PC-3 (cell line): ENCODE measurements at regions not wholly inside any gene's neighbourhood (a gene's known extent, or its start where the extent isn't known, plus 50 kb on each side); places are given as distances from the start of the nearest gene placed in this dataset.

Experiments
- ATAC-seq: fragments of 200-7000 bp; cut with Tn5 transposase; 2 replicates; pipeline ENCODE4 v1.9.1; 2020; ENCODE audit warnings: mild to moderate bottlenecking, moderate library complexity
- BruUV-seq: library from RNA; stranded (reverse); fragments of 400-500 nt; replicated peaks from 2 replicates; lab custom pipeline; 2021; lab: Mats Ljungman, UMichigan
- CTCF ChIA-PET: fragments of 300-600 bp; sonication (Branson Sonifier 250); formaldehyde crosslinking; loops from one replicate; lab custom pipeline; 2022; ENCODE audit warnings: antibody characterized with exemption; lab: Charles Lee
- POLR2A ChIA-PET: fragments of 300-600 bp; sonication (Branson Sonifier 250); formaldehyde crosslinking; loops from one replicate; lab custom pipeline; 2022; ENCODE audit warnings: antibody characterized with exemption; ENCODE audit not compliant: unreplicated experiment; lab: Charles Lee
- DNase-seq: peaks from one replicate; pipeline ENCODE4 v3.0.0-alpha.2; 2015
- H2AFZ ChIP-seq: fragments of 300-600 bp; sonication (generic); 2 replicates; pipeline ENCODE4 v1.6.0; 2016; ENCODE audit warnings: antibody characterized with exemption, low read length
- H3F3A ChIP-seq: fragments of 300-600 bp; sonication (generic); one replicate; pipeline ENCODE4 v1.6.0; 2017; ENCODE audit warnings: antibody characterized with exemption, low read length, control low read depth, mild to moderate bottlenecking; ENCODE audit not compliant: unreplicated experiment
- H3K27ac ChIP-seq: fragments of 300-600 bp; sonication (generic); 2 replicates; pipeline ENCODE4 v1.5.1; 2016; ENCODE audit warnings: mild to moderate bottlenecking, low read length
- H3K27me3 ChIP-seq: fragments of 300-600 bp; sonication (generic); 2 replicates; pipeline ENCODE4 v1.6.1; 2016; ENCODE audit warnings: low read length, mixed read lengths
- H3K36me3 ChIP-seq: fragments of 300-600 bp; sonication (generic); 2 replicates; pipeline ENCODE4 v1.6.1; 2016; ENCODE audit warnings: low read depth, mixed run types, low read length, mixed read lengths
- H3K4me1 ChIP-seq: fragments of 300-600 bp; sonication (generic); 2 replicates; pipeline ENCODE4 v1.5.1; 2016; ENCODE audit warnings: low read length; ENCODE audit not compliant: insufficient read depth
- H3K4me2 ChIP-seq: fragments of 300-600 bp; sonication (generic); 2 replicates; pipeline ENCODE4 v1.6.0; 2016; ENCODE audit warnings: low read length
- H3K4me3 ChIP-seq: fragments of 300-600 bp; sonication (generic); 2 replicates; pipeline ENCODE4 v1.5.1; 2016; ENCODE audit warnings: mild to moderate bottlenecking, low read length, mixed read lengths
- H3K79me2 ChIP-seq: fragments of 300-600 bp; sonication (generic); 2 replicates; pipeline ENCODE4 v1.6.1; 2017; ENCODE audit warnings: low read length, mixed read lengths
- H3K9ac ChIP-seq: fragments of 300-600 bp; sonication (generic); 2 replicates; pipeline ENCODE4 v1.6.0; 2016; ENCODE audit warnings: mild to moderate bottlenecking, low read length
- H3K9me2 ChIP-seq: fragments of 300-600 bp; sonication (generic); replicated peaks from 2 replicates; pipeline ENCODE4 v1.6.1; 2016; ENCODE audit warnings: mixed run types, low read length, mixed read lengths
- H3K9me3 ChIP-seq: fragments of 300-600 bp; sonication (generic); 2 replicates; pipeline ENCODE4 v1.6.1; 2016; ENCODE audit warnings: low read length, mixed read lengths
- H4K20me1 ChIP-seq: fragments of 300-600 bp; sonication (generic); 2 replicates; pipeline ENCODE4 v1.6.1; 2016; ENCODE audit warnings: low read length, mixed read lengths
- CTCF ChIP-seq: fragments of 300-600 bp; sonication (generic); conservative IDR thresholded peaks from 2 replicates; pipeline ENCODE4 v1.5.1; 2017; ENCODE audit warnings: antibody characterized with exemption, low read depth, mild to moderate bottlenecking, low read length
- EZH2 ChIP-seq: fragments of 300-600 bp; sonication (generic); IDR thresholded peaks from one replicate; pipeline ENCODE4 v1.6.1; 2017; ENCODE audit warnings: antibody characterized with exemption, mild to moderate bottlenecking, low read length; ENCODE audit not compliant: unreplicated experiment
- EZH2phosphoT487 ChIP-seq: fragments of 300-600 bp; sonication (generic); IDR thresholded peaks from 2 replicates; pipeline ENCODE4 v1.6.1; 2018; ENCODE audit warnings: mild to moderate bottlenecking, antibody characterized with exemption, low read length, borderline replicate concordance
- intact Hi-C: fragments of 100-400 bp; cut with micrococcal nuclease; formaldehyde crosslinking; loops from 2 replicates; pipeline ENCODE4 v1.9.0; 2023

- ChIA-PET POLR2A (no interaction called here), CTCF (no interaction called here)
- H3K9ac ChIP-seq = no peak overlapping the region
- ATAC-seq (no peak), DNase-seq (no peak)
- no peaks in the 10 kb centered on the region for H3K27me3 ChIP-seq
- H3K9me2 ChIP-seq = no peaks in the 10 kb centered on the region
- TF ChIP-seq EZH2 = no peak
- no peak for TF ChIP-seq EZH2phosphoT487
- no peak for TF ChIP-seq CTCF
- no peaks in the 10 kb centered on the region for H3K4me1 ChIP-seq
- H3F3A ChIP-seq = no peaks in the 10 kb centered on the region
- H3K79me2 ChIP-seq = no peaks in the 10 kb centered on the region
- H3K4me2 ChIP-seq = no peak overlapping the region
- H3K9me3 ChIP-seq = no peaks in the 10 kb centered on the region
- no peak overlapping the region for H3K4me3 ChIP-seq
- no TSS peak for BruUV-seq
- no peaks in the 10 kb centered on the region for H3K36me3 ChIP-seq
- intact Hi-C loops = no loop called here
- H3K27ac ChIP-seq = no peak overlapping the region
- no peak overlapping the region for H2AFZ ChIP-seq
- H4K20me1 ChIP-seq = no peaks in the 10 kb centered on the region
These were observed 95.1 kb upstream of the CNTN1 start for GRCh38 chr12:40597133-40597532.

- H3K4me3 ChIP-seq = no peak overlapping the region
- no peaks in the 10 kb centered on the region for H3K36me3 ChIP-seq
- H3K9ac ChIP-seq = no peak overlapping the region
- ChIA-PET CTCF (no interaction called here), POLR2A (no interaction called here)
- no peaks in the 10 kb centered on the region for H3K79me2 ChIP-seq
- H3F3A ChIP-seq = no peaks in the 10 kb centered on the region
- intact Hi-C loops = no loop called here
- H3K9me2 ChIP-seq = no peaks in the 10 kb centered on the region
- H3K27ac ChIP-seq = no peak overlapping the region
- ATAC-seq (no peak), DNase-seq (no peak)
- no peaks in the 10 kb centered on the region for H3K4me1 ChIP-seq
- no peaks in the 10 kb centered on the region for H4K20me1 ChIP-seq
- no peak for TF ChIP-seq CTCF
- TF ChIP-seq EZH2phosphoT487 = no peak
- no peak for TF ChIP-seq EZH2
- no peaks in the 10 kb centered on the region for H3K9me3 ChIP-seq
- H3K27me3 ChIP-seq = no peaks in the 10 kb centered on the region
- no peak overlapping the region for H3K4me2 ChIP-seq
- H2AFZ ChIP-seq = no peak overlapping the region
- no TSS peak for BruUV-seq
These were observed 94.2 kb upstream of the CNTN1 start for GRCh38 chr12:40598073-40598472.

GRCh38 chr12:40602562-40602961 lies 89.7 kb upstream of the CNTN1 start:
- Histone ChIP-seq H3K27me3 (no peaks in the 10 kb centered on the region), H3K27ac (no peak overlapping the region), H3K9me3 (no peaks in the 10 kb centered on the region), H4K20me1 (no peaks in the 10 kb centered on the region), H3F3A (no peaks in the 10 kb centered on the region), H3K4me1 (no peaks in the 10 kb centered on the region), H3K9ac (no peak overlapping the region), H3K4me3 (no peak overlapping the region), H3K4me2 (no peak overlapping the region), H2AFZ (no peak overlapping the region), H3K36me3 (no peaks in the 10 kb centered on the region), H3K79me2 (no peaks in the 10 kb centered on the region), H3K9me2 (no peaks in the 10 kb centered on the region)
- POLR2A ChIA-PET = no interaction called here
- DNase-seq = no peak
- intact Hi-C loops = no loop called here
- ATAC-seq = no peak
- TF ChIP-seq EZH2 = no peak
- no peak for TF ChIP-seq CTCF
- TF ChIP-seq EZH2phosphoT487 = no peak
- no TSS peak for BruUV-seq
- CTCF ChIA-PET = no interaction called here
